ENCODE measurements at regions not wholly inside any gene's neighbourhood (a gene's known extent, or its start where the extent isn't known, plus 50 kb on each side); places are given as distances from the start of the nearest gene placed in this dataset.
"Not testable (repeated sequence)": the region's sequence is repeated elsewhere in the genome, so short reads cannot be mapped to it uniquely, and the experiment has no call there.

- no TSS peak for BruUV-seq (replicated peaks)
- Histone ChIP-seq H3K36me3 (ENCODE audit: control insufficient read depth in 1 of 2, insufficient read depth in 2 of 2, low read length in 2 of 2) (no peaks in the 10 kb centered on the region), H3K4me3 (replicated peaks in 1 of 2; ENCODE audit: low read depth in 1 of 2, low read length in 2 of 2) (no peak overlapping the region), H3K4me2 (ENCODE audit: low read length) (no peak overlapping the region), H3K79me2 (ENCODE audit: insufficient read depth, low read length) (no peaks in the 10 kb centered on the region), H3K27me3 (ENCODE audit: insufficient read depth, low read length) (no peaks in the 10 kb centered on the region), H3K9me2 (ENCODE audit: insufficient read depth) (no peaks in the 10 kb centered on the region), H3K9me3 (ENCODE audit: control insufficient read depth in 1 of 2, insufficient read depth in 1 of 2, low read depth in 1 of 2, low read length in 2 of 2) (no peaks in the 10 kb centered on the region), H2AFZ (ENCODE audit: low read depth, low read length, poor library complexity, severe bottlenecking) (no peak overlapping the region), H4K20me1 (ENCODE audit: insufficient read depth) (no peaks in the 10 kb centered on the region), H3K4me1 (ENCODE audit: control insufficient read depth in 1 of 2, insufficient read depth in 2 of 2, low read length in 2 of 2) (peaks cover 14 to 29% of the 10 kb centered on the region in 2 experiments), H3K27ac (ENCODE audit: low read depth, low read length) (no peak overlapping the region), H3K9ac (ENCODE audit: low read length) (no peak overlapping the region)
- ChIA-PET CTCF (no interaction called here), POLR2A (interaction anchor here (0.7 kb wide), 1 partner anchor 9 kb away, joined by 3 read pairs; no protein-coding TSS in a partner anchor), RAD21 (ENCODE audit: low non-redundant PET in 1 of 2, low total read pairs in 2 of 2, uncharacterized antibody in 2 of 2, unreplicated experiment in 2 of 2) (no interaction called here)
- intact Hi-C loops (cut with micrococcal nuclease) = loop anchor here (5.0 kb wide), 1 partner anchor 77 kb away; no protein-coding TSS in a partner anchor
- DNase-seq (ENCODE audit: low read depth, low spot score) (no peak), ATAC-seq (no peak)
- TF ChIP-seq ZFX (IDR thresholded peaks at IDR 0.05) (no peak), CBX3 (IDR thresholded peaks at IDR 0.05; ENCODE audit: low read depth) (no peak), RAD21 (IDR thresholded peaks at IDR 0.05; ENCODE audit: low read depth) (no peak), MAX (IDR thresholded peaks at IDR 0.05) (no peak), POLR2A (IDR thresholded peaks at IDR 0.05; ENCODE audit: borderline replicate concordance, extremely low read depth, insufficient read depth, insufficient read length) (no peak), CEBPB (IDR thresholded peaks at IDR 0.05; ENCODE audit: low read depth) (no peak), SP1 (IDR thresholded peaks at IDR 0.05; ENCODE audit: low read depth) (no peak), ATF3 (IDR thresholded peaks at IDR 0.05) (no peak), JUND (IDR thresholded peaks at IDR 0.05) (no peak), POLR2AphosphoS5 (IDR thresholded peaks at IDR 0.05; ENCODE audit: low read depth, low read length) (no peak), FOSL1 (IDR thresholded peaks at IDR 0.05; ENCODE audit: low read depth) (no peak)
These were observed 161.2 kb downstream of the CTTN start for GRCh38 chr11:70559516-70559915.

GRCh38 chr11:70560621-70561020 is 162.3 kb downstream of the CTTN start:
- CTCF ChIA-PET; H3K9ac ChIP-seq (ENCODE audit: low read length); H3K79me2 ChIP-seq (ENCODE audit: insufficient read depth, low read length); H2AFZ ChIP-seq (ENCODE audit: low read depth, low read length, poor library complexity, severe bottlenecking); ATAC-seq; H3K9me2 ChIP-seq (ENCODE audit: insufficient read depth); H3K27ac ChIP-seq (ENCODE audit: low read depth, low read length); BruUV-seq (replicated peaks); RAD21 ChIA-PET (ENCODE audit: low non-redundant PET in 1 of 2, low total read pairs in 2 of 2, uncharacterized antibody in 2 of 2, unreplicated experiment in 2 of 2); H3K9me3 ChIP-seq (ENCODE audit: control insufficient read depth in 1 of 2, insufficient read depth in 1 of 2, low read depth in 1 of 2, low read length in 2 of 2); H3K4me2 ChIP-seq (ENCODE audit: low read length); H3K27me3 ChIP-seq (ENCODE audit: insufficient read depth, low read length); H4K20me1 ChIP-seq (ENCODE audit: insufficient read depth); H3K36me3 ChIP-seq (ENCODE audit: control insufficient read depth in 1 of 2, insufficient read depth in 2 of 2, low read length in 2 of 2); DNase-seq (ENCODE audit: low read depth, low spot score); POLR2A ChIA-PET; H3K4me3 ChIP-seq (replicated peaks in 1 of 2; ENCODE audit: low read depth in 1 of 2, low read length in 2 of 2): not testable (repeated sequence)
- intact Hi-C loops (cut with micrococcal nuclease) = loop anchor here (10.0 kb wide), 1 partner anchor 194 kb away; no protein-coding TSS in a partner anchor
- H3K4me1 ChIP-seq (ENCODE audit: control insufficient read depth in 1 of 2, insufficient read depth in 2 of 2, low read length in 2 of 2) = peaks cover 14 to 24% of the 10 kb centered on the region in 2 experiments
